ENCODE measurements at regions not wholly inside any gene's neighbourhood (a gene's known extent, or its start where the extent isn't known, plus 50 kb on each side); places are given as distances from the start of the nearest gene placed in this dataset.

GRCh38 chr2:120867290-120868241 is 131.9 kb downstream of the GLI2 start:
- no peak overlapping the region for H3K4me3 ChIP-seq (ENCODE audit: low read depth, low read length)
- TF ChIP-seq POLR2A (IDR thresholded peaks at IDR 0.05; ENCODE audit: extremely low read depth, insufficient read length) = no peak
- TF ChIP-seq, protein P1, sequence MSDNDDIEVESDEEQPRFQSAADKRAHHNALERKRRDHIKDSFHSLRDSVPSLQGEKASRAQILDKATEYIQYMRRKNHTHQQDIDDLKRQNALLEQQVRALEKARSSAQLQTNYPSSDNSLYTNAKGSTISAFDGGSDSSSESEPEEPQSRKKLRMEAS (IDR thresholded peaks at IDR 0.05; ENCODE audit: low read depth, low read length) = no peak
- TF ChIP-seq CTCF (IDR thresholded peaks at IDR 0.05; ENCODE audit: low read depth, low read length) = no peak
- no peak for TF ChIP-seq MYC (IDR thresholded peaks at IDR 0.05; ENCODE audit: low read depth, low read length)
- no peak for DNase-seq (ENCODE audit: low read depth)

DNA sequence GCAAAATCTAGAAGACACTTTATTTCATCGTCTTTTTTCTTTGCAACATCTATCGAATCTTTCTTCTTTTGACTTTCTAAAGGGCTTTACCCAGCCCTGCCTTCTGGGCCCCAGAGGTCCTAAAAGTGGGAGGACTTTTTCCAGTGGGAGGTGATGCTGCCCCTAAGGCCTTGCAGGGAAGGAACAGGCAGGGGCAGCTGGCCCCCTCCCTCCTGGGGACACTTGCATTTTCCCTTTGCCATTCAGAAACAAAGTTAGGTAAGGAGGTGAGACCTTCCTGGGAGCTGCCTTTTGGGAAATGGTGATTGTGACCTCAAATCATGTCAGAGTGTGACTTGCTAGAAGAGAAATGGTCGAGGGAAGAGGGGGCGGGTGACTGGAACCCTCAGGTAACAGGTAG is 132.7 kb downstream of the GLI2 start:
- TF ChIP-seq, protein P1 (IDR thresholded peaks at IDR 0.05; ENCODE audit: low read depth, low read length) = no peak
- TF ChIP-seq MYC (IDR thresholded peaks at IDR 0.05; ENCODE audit: low read depth, low read length) (no peak), CTCF (IDR thresholded peaks at IDR 0.05; ENCODE audit: low read depth, low read length) (no peak), POLR2A (IDR thresholded peaks at IDR 0.05; ENCODE audit: extremely low read depth, insufficient read length) (no peak)
- no peak for DNase-seq (ENCODE audit: low read depth)
- H3K4me3 ChIP-seq (ENCODE audit: low read depth, low read length) = no peak overlapping the region

- DNase-seq (ENCODE audit: low read depth) = no peak
- TF ChIP-seq POLR2A (IDR thresholded peaks at IDR 0.05; ENCODE audit: extremely low read depth, insufficient read length) (no peak), CTCF (IDR thresholded peaks at IDR 0.05; ENCODE audit: low read depth, low read length) (no peak), MYC (IDR thresholded peaks at IDR 0.05; ENCODE audit: low read depth, low read length) (no peak)
- TF ChIP-seq, protein P1 (IDR thresholded peaks at IDR 0.05; ENCODE audit: low read depth, low read length) = no peak
- no peak overlapping the region for H3K4me3 ChIP-seq (ENCODE audit: low read depth, low read length)
These were observed 133.5 kb downstream of the GLI2 start for GRCh38 chr2:120869036-120869729.

DNA sequence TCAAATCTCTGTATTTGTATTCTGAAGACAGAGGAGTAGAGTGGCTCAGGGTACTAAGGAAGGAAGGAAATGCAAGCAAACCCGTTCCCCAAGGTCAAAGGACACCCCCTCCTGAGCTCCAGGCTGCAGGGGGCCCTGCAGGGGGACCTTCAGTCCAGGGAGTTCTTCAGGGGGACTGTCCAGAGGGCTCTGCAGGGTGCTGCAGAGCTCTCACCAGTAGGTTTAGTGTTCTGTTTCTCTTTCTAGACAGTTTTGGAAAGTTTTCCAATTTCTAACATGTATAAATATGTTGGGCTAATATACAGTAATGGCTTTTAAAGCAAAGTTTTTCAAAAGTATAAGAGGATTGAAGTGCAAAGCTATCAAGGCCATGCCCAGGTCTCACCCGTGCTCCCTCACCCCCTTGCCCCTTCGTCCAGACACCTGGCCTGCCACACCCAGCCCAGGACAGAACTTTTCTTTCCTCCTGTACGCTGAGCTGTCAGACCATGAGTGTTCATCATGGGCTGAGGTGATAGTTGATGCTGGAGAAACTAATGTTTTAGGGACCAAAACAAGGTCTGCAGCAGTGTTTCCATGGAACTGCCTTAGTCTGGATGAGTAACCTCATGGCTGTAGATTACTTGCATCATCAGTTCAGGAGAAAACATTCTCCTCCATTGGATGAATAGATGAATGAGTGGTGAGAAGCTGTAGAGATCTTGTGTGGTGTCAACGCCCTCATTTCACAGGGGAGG is 134.2 kb downstream of the GLI2 start:
- TF ChIP-seq CTCF (IDR thresholded peaks at IDR 0.05; ENCODE audit: low read depth, low read length) = no peak
- TF ChIP-seq MYC (IDR thresholded peaks at IDR 0.05; ENCODE audit: low read depth, low read length) = no peak
- TF ChIP-seq, protein P1 (IDR thresholded peaks at IDR 0.05; ENCODE audit: low read depth, low read length) = no peak
- TF ChIP-seq POLR2A (IDR thresholded peaks at IDR 0.05; ENCODE audit: extremely low read depth, insufficient read length) = no peak
- DNase-seq (ENCODE audit: low read depth) = no peak
- H3K4me3 ChIP-seq (ENCODE audit: low read depth, low read length) = no peak overlapping the region

DNA sequence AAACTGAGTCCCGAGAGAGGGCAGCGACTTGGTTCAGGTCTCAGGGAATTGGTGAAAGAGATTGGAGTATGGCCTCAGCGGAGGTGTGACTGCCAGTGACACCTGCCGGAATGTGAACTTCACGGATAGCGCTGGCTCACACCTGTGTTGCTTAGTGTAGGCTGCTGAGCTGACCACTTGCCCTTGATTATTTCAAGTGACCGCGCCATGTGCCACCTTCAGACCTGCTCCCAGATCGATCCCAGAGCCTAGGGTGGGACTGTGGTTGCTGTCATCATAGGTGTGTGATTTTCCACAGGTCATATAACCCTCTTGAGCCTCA is 134.8 kb downstream of the GLI2 start:
- H3K4me3 ChIP-seq (ENCODE audit: low read depth, low read length) = no peak overlapping the region
- TF ChIP-seq MYC (IDR thresholded peaks at IDR 0.05; ENCODE audit: low read depth, low read length) (no peak), POLR2A (IDR thresholded peaks at IDR 0.05; ENCODE audit: extremely low read depth, insufficient read length) (no peak), CTCF (IDR thresholded peaks at IDR 0.05; ENCODE audit: low read depth, low read length) (no peak)
- TF ChIP-seq, protein P1 (IDR thresholded peaks at IDR 0.05; ENCODE audit: low read depth, low read length) = no peak
- no peak for DNase-seq (ENCODE audit: low read depth)

Measured in NB4 (cell line).